Common myeloid progenitor, CD34-positive (primary cell): ENCODE measurements at regions not wholly inside any gene's neighbourhood (a gene's known extent, or its start where the extent isn't known, plus 50 kb on each side); places are given as distances from the start of the nearest gene placed in this dataset.

Experiments used
- CTCF ChIA-PET: fragments of 350-600 bp; sonication (Branson Sonifier 250); formaldehyde crosslinking; loops from one replicate; lab custom pipeline; 2021; ENCODE audit warnings: antibody characterized with exemption; lab: Charles Lee
- POLR2A ChIA-PET: fragments of 350-600 bp; sonication (Branson Sonifier 250); formaldehyde crosslinking; loops from one replicate; lab custom pipeline; 2021; ENCODE audit warnings: antibody characterized with exemption; lab: Charles Lee
- DNase-seq, 3 donors: peaks; one replicate each; pipeline versions ENCODE4 v3.0.0 to v3.0.0-alpha.2; 2013
- H3K27ac ChIP-seq, 2 experiments: 1 replicate in 1 of 2; 2 replicates in 1 of 2; pipeline ENCODE4 v1.7.0; 2013; ENCODE audit warnings: inconsistent platforms in 2 of 2, low read length in 2 of 2, mild to moderate bottlenecking in 2 of 2, low read depth in 1 of 2, moderate library complexity in 1 of 2; ENCODE audit not compliant: severe bottlenecking in 2 of 2, insufficient read depth in 1 of 2, poor library complexity in 1 of 2
- H3K27me3 ChIP-seq, 5 experiments: replicated peaks in 2 of 5; 1 replicate in 3 of 5; 2 replicates in 2 of 5; pipeline versions ENCODE4 v1.6.1 to v1.7.0; 2013; ENCODE audit warnings: low read length in 4 of 5, mild to moderate bottlenecking in 2 of 5, moderate library complexity in 2 of 5, inconsistent platforms in 1 of 5; ENCODE audit not compliant: insufficient read depth in 5 of 5, control insufficient read depth in 4 of 5
- H3K36me3 ChIP-seq, 4 experiments: 1 replicate in 2 of 4; 2 replicates in 2 of 4; pipeline versions ENCODE4 v1.6.1 to v1.7.0; 2013; ENCODE audit warnings: low read length in 3 of 4, control low read depth in 1 of 4, mild to moderate bottlenecking in 1 of 4; ENCODE audit not compliant: control insufficient read depth in 4 of 4, insufficient read depth in 4 of 4
- H3K4me1 ChIP-seq, 4 experiments: 1 replicate in 3 of 4; 2 replicates in 1 of 4; pipeline versions ENCODE4 v1.6.1 to v1.7.1; 2013; ENCODE audit warnings: low read length in 3 of 4, mild to moderate bottlenecking in 3 of 4, control low read depth in 1 of 4, inconsistent platforms in 1 of 4, moderate library complexity in 1 of 4; ENCODE audit not compliant: control insufficient read depth in 4 of 4, insufficient read depth in 4 of 4; ENCODE audit errors: control extremely low read depth in 1 of 4
- H3K4me3 ChIP-seq, 7 experiments: 1 replicate in 4 of 7; 2 replicates in 3 of 7; pipeline versions ENCODE4 v1.5.1 to v1.7.0; 2013; ENCODE audit warnings: mild to moderate bottlenecking in 7 of 7, low read length in 6 of 7, moderate library complexity in 6 of 7, inconsistent platforms in 2 of 7, low read depth in 2 of 7, control low read depth in 1 of 7; ENCODE audit not compliant: insufficient read depth in 4 of 7, control insufficient read depth in 1 of 7; ENCODE audit errors: extremely low read depth in 1 of 7
- H3K9me3 ChIP-seq, 5 experiments: 1 replicate in 4 of 5; 2 replicates in 1 of 5; pipeline versions ENCODE4 v1.6.1 to v1.7.1; 2013; ENCODE audit warnings: low read length in 4 of 5, mild to moderate bottlenecking in 2 of 5, inconsistent platforms in 1 of 5, low read depth in 1 of 5, moderate library complexity in 1 of 5; ENCODE audit not compliant: control insufficient read depth in 4 of 5, insufficient read depth in 2 of 5; ENCODE audit errors: control extremely low read depth in 1 of 5
- WGBS: methylation state at CpG from one replicate; pipeline ENCODE4 v1.1.5; 2013; ENCODE audit not compliant: insufficient coverage; 5-methylcytosine and 5-hydroxymethylcytosine counted together

DNA sequence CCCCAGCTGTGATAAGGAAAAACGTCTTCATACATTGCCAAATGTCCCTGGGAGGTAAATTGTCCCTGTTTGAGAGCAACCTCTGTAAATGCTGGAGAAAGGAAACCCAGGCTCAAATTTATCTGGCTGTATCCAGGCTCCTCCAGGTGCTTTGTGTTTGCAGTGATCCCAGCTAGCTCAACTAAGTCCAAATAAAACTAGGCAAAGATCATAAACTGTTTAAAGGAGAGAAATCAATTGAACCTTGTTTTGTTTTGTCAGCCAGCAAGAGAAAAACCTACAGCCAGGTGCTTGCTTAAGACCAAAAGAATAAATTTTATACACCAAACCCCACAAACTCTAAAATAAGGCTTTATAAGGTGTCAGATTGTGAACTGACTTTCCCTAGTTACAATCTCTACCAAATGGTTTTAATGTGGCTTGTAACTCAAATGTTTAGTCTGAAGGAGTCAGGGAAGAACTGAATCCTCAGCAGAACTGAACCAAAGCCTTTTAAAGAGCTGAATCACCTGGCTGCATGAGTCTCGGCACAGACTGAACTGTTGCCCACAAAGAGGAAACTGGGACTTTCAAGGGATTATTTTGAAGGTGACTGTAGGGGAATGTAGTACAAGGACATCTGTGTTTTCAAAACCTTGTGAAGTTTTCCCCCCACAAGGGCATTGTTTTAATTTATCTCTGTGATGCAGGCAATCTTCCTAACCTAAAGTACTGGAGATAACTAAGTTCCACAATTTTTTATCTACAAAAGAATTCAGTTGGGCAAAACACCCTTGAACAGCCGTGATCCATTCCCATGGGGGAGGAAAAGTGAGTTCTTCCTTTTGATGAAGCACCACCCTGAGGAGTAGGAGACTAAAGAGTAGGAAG, 201.7 kb upstream of the TARS1 start:
- CTCF ChIA-PET, result interaction anchor here (1.2 to 2.6 kb wide), 3 partner anchors 14 to 58 kb away, joined by 3 to 9 read pairs (median 5); no protein-coding TSS in a partner anchor
- H3K36me3 ChIP-seq, result no peaks in the 10 kb centered on the region
- DNase-seq, result peak; percentile 33 to 81 (median 68)
- POLR2A ChIA-PET, result no interaction called here
- no peak overlapping the region for H3K4me3 ChIP-seq
- no peaks in the 10 kb centered on the region for H3K9me3 ChIP-seq
- H3K27me3 ChIP-seq, result no peaks in the 10 kb centered on the region
- H3K4me1 ChIP-seq, result peaks cover 46 to 77% (median 60%) of the 10 kb centered on the region in 4 experiments
- 8% methylated on average over 3 of the region's 3 CpGs for WGBS
- H3K27ac ChIP-seq, result peak overlapping the region; percentile 62 to 69

DNA sequence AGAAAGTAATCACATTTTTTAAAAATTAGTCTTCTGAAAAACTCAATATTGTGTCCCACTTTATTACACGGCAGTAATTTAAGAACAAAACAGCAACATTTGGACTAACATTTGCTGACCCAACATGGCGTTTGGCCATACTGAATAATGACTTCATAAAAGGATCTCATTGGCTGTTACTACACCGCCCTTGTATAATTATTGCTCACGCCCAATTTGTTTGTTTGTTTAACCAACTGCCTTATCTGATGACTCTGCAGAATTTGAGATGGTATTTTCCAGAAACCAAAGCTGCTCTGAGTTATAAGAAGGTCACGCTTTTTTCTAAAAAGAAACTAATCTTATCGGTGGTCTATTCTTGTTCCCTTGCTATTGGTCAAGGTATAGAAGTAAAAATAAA, 200.2 kb upstream of the TARS1 start:
- Histone ChIP-seq H3K4me3 (no peak overlapping the region), H3K36me3 (no peaks in the 10 kb centered on the region), H3K9me3 (no peaks in the 10 kb centered on the region), H3K4me1 (peaks cover 40 to 67% (median 56%) of the 10 kb centered on the region in 4 experiments), H3K27me3 (no peaks in the 10 kb centered on the region), H3K27ac (peak overlapping the region; percentile 31 to 69)
- POLR2A ChIA-PET, result no interaction called here
- CTCF ChIA-PET, result interaction anchor here (1.4 to 2.6 kb wide), 2 partner anchors 13 to 25 kb away, joined by 4 to 9 read pairs; no protein-coding TSS in a partner anchor
- WGBS, result 96% methylated on average over 4 of the region's 6 CpGs
- peak in 2 of 3 donors; percentile 72 to 81 for DNase-seq

DNA sequence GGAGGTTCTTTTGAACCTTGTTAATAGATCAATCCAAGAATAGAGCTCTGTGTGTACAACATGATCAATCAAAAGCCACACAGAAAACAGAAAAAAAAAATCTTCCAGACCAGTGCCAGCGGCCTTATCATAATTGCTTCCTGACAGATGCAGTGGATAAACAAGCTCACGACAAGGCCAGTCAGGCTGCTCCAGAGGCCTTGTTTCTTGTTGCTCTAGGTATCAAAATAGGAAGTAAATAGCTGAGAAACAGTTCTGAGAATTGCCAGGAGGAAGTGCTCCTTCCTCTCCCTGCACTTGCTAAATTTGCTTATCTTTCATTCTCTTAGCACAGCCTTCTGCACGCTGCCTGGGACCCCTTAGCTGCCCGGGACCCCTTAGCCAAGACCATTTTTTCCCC, 199.0 kb upstream of the TARS1 start:
- ChIA-PET POLR2A (interaction anchor here (0.6 kb wide), 1 partner anchor 487 kb away, joined by 7 read pairs; no protein-coding TSS in a partner anchor), CTCF (interaction anchor here (1.4 kb wide), 1 partner anchor 27 kb away, joined by 4 read pairs; no protein-coding TSS in a partner anchor)
- H3K4me3 ChIP-seq, result peak overlapping the region in 1 of 7 experiments; percentile 25
- H3K27ac ChIP-seq, result peak overlapping the region; percentile 69 to 82
- peak; percentile 75 to 97 (median 92) for DNase-seq
- no peaks in the 10 kb centered on the region for H3K9me3 ChIP-seq
- 0% methylated on average over 3 of the region's 4 CpGs for WGBS
- no peaks in the 10 kb centered on the region for H3K27me3 ChIP-seq
- H3K4me1 ChIP-seq, result peaks cover 34 to 60% (median 49%) of the 10 kb centered on the region in 4 experiments
- no peaks in the 10 kb centered on the region for H3K36me3 ChIP-seq

DNA sequence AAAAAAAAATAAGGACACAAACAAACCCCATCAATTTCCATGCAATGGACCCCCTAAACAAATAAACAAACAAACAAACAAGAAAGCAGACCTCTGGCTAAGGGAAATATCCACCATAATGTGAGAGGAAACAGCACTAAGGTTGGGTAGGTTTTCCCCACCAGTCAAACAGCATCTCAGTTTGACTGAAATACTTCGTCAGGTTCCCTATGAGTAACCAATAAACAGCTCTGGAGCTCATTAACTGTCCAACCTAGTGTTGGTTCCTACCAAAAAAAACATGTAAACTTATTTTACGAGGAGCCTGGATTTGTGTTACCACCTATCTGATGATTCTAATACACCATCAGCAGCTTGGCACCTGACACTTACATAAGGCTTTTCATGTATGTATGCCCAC, 198.5 kb upstream of the TARS1 start:
- Histone ChIP-seq H3K9me3 (no peaks in the 10 kb centered on the region), H3K36me3 (no peaks in the 10 kb centered on the region), H3K4me1 (peaks cover 31 to 55% (median 44%) of the 10 kb centered on the region in 4 experiments), H3K27me3 (no peaks in the 10 kb centered on the region), H3K4me3 (peak overlapping the region in 1 of 7 experiments; percentile 25), H3K27ac (peak overlapping the region; percentile 69 to 82)
- CTCF ChIA-PET, result no interaction called here
- POLR2A ChIA-PET, result interaction anchor here (0.6 kb wide), 1 partner anchor 488 kb away, joined by 7 read pairs; no protein-coding TSS in a partner anchor
- WGBS, result 90% methylated on average over 2 of the region's 2 CpGs
- peak in 2 of 3 donors; percentile 24 to 50 for DNase-seq

DNA sequence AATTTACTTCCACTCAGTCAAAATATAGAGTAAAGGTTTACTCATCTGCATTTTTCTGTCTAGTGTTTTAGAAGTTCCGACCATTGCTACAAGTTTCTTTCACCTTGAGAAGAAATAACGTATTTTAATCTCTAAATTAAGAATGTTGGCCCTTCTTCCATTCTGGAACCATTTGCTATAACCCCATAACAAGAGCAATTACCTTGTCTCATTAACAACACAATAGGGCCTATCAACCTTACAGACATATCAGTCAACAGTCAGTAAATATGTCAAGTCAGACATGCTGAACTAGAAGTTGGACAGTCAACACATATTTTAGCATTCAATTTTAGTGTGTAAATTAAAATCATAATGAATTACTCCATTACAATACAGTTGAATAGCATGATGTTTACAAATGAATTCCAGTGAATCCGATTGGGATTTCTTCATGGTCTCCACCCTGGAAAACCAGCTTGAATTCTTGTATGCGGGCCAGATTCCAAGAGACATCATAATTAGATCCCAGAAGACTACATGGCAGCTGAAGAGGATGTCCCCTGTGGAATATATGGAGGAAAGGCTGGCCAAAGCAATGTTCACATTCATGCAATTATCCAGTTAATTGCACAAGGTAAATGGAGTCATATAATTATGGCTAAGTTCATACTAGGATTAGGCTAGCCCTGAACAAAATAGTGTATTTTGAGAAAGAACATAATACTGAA, 196.2 kb upstream of the TARS1 start:
- CTCF ChIA-PET, result no interaction called here
- POLR2A ChIA-PET, result no interaction called here
- H3K27ac ChIP-seq, result no peak overlapping the region
- H3K4me1 ChIP-seq, result peaks cover 17 to 35% (median 30%) of the 10 kb centered on the region in 4 experiments
- H3K9me3 ChIP-seq, result no peaks in the 10 kb centered on the region
- H3K4me3 ChIP-seq, result no peak overlapping the region
- no peak for DNase-seq
- 94% methylated on average over 3 of the region's 4 CpGs for WGBS
- peaks cover 0 to 2% (median 0%) of the 10 kb centered on the region in 4 experiments for H3K36me3 ChIP-seq
- no peaks in the 10 kb centered on the region for H3K27me3 ChIP-seq

DNA sequence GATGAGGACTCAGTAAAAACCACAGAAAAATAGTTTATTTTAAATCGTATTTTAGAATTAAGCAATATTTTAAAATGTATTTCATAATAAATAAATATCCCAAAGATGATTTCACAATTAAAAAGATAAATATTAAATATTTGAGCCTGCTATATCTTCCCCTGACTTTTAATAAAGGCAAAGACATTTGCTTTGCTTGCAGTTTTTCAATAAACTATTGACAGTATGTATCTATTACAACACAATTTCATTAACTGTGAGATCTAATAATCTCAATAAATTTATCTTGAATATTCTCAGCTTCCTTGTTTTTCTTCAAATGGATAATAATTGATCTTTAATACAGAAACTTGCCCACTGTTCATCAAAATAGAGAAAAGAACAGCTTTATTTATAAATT, 186.2 kb upstream of the TARS1 start:
- CTCF ChIA-PET, result interaction anchor here (1.6 to 2.2 kb wide), 3 partner anchors 8 to 15 kb away, joined by 3 to 9 read pairs (median 4); no protein-coding TSS in a partner anchor
- no CpG with 5 or more reads among the region's 1 CpG for WGBS

More for the DNA sequence above, 186.2 kb upstream of the TARS1 start:
- DNase-seq, result no peak
- H3K9me3 ChIP-seq, result no peaks in the 10 kb centered on the region
- no peak overlapping the region for H3K27ac ChIP-seq
- POLR2A ChIA-PET, result no interaction called here
- no peak overlapping the region for H3K4me3 ChIP-seq
- no peaks in the 10 kb centered on the region for H3K27me3 ChIP-seq
- H3K36me3 ChIP-seq, result no peaks in the 10 kb centered on the region
- H3K4me1 ChIP-seq, result peaks cover 0 to 5% (median 0%) of the 10 kb centered on the region in 4 experiments
